HG02642 (cell line): ENCODE measurements at regions not wholly inside any gene's neighbourhood (a gene's known extent, or its start where the extent isn't known, plus 50 kb on each side); places are given as distances from the start of the nearest gene placed in this dataset.

Source experiments
- ATAC-seq: cut with Tn5 transposase; IDR thresholded peaks from one replicate; pipeline ENCODE4 v1.9.1; 2021; ENCODE audit warnings: mild to moderate bottlenecking; ENCODE audit not compliant: unreplicated experiment, poor library complexity

DNA sequence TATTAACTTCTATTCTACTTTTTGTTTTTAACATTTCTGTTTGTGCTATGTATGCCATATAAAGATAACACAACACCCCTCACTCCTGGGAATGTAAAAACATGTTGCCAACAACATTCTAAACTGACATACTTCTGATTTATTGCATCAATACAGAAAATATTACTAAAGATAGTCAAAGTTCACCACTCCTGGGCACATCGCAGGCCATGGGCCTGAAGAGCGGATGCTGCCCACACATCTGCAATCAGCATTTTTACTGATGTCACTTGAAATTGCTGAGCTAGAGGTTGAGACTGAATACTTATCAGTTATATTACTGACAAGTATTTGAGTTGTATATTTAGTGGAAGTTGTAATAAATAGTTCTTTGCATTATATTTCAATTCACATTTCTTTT lies 711.9 kb upstream of the EPHA7 start:
- ATAC-seq, result no peak

DNA sequence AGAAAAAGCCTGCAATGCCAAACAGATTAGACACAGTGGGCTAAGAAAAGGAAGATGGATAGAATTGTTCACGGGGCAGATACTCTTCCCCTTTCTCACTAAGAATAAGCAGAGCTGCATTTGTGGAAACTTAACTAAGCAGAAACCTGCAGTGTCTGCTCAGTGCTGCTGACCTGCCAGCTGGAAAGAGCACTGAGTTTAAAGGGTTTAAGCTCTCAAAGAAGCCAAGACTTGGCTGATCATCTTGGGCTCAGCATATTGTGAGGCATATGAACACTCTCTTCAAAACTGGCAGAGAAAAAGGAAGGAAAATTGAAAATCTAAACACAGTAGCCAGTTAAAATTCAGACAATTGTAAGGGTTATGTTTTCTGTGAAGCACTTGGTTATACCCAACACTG lies 711.1 kb upstream of the EPHA7 start:
- ATAC-seq, result no peak

GRCh38 chr6:94129926-94130325 lies 710.6 kb upstream of the EPHA7 start:
- no peak for ATAC-seq

GRCh38 chr6:94127716-94128115 lies 708.4 kb upstream of the EPHA7 start:
- ATAC-seq, result no peak

- ATAC-seq, result no peak
These were observed 705.0 kb upstream of the EPHA7 start for GRCh38 chr6:94124333-94124732.

DNA sequence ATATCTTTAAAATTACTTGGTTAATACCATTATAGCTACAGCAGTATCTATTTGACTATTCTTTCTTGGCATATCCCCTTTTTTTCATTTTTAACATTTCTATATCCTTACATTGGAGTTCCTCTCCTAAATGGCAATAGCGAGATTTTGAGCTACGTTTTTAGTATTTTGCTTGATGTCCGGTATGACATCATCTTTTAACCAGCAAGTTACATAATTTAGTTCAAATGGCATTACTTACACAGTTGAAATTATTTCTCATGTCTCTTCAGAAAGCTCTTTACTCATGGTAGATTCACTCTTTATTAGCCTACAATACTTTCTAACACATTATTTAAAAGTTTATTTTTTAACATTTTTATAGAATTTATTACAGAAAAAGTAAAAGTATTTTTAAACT lies 701.7 kb upstream of the EPHA7 start:
- ATAC-seq, result no peak

GRCh38 chr6:94099072-94099471 lies 679.7 kb upstream of the EPHA7 start:
- no peak for ATAC-seq

GRCh38 chr6:94095961-94096360 lies 676.6 kb upstream of the EPHA7 start:
- no peak for ATAC-seq

- ATAC-seq, result no peak
These were observed 670.6 kb upstream of the EPHA7 start for GRCh38 chr6:94089941-94090340.

DNA sequence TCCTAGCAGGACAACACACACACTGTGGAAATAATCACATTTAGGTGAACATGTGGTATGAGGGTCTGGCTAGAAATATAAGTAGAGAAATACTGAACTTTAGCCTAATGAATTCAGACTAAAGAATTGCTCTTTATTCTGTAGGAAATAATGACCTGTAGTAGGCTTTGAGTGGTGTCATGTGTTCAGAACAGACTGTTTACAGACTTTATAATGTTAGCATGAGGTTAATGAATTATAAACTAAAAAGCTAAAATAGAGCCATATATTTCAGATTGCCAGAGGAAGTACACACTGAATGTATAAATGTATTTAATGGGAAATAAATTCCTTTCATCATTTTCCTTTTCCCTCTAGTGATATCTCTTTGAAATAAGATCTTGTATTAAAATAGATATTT lies 669.5 kb upstream of the EPHA7 start:
- no peak for ATAC-seq

GRCh38 chr6:94074764-94075163 lies 655.4 kb upstream of the EPHA7 start:
- no peak for ATAC-seq

DNA sequence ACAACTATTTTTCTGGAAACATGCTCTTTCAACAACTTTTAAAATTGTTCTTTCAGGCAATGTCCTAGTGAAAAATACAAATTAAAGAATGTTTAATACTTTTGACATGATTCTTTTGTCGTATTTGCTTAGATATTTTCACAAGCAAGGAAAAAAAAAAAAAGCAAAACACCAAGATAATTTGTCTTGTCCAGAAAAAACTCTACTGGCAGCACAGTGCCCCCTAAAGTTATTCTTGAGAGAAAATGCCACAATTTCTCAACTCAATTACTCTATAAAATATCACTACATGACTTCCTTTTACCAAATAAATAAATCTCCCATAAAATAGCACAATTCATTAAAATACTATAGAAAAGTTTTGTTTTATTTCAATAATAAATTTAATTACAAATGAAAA lies 652.5 kb upstream of the EPHA7 start:
- ATAC-seq, result no peak

GRCh38 chr6:94065707-94066337 lies 646.5 kb upstream of the EPHA7 start:
- no peak for ATAC-seq

DNA sequence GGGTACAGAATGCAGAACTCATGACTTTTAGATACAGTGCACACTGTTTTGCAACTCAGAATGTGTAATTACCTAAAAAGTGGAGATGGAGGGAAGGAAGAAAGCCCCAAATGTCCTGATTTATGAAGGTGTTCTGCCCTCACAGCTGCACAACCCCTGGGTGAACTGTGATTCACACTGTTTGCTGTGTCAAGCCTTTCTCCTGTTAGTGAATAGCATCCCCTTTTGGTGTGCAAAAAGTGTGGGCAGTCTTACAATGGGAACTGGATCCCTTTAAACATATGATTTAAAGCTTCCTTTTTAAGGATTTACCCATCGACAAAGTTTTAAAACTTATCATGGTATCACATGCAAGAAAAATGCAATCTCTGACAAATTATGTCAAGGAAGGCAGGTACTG lies 633.4 kb upstream of the EPHA7 start:
- no peak for ATAC-seq

GRCh38 chr6:94050515-94050914 lies 631.2 kb upstream of the EPHA7 start:
- no peak for ATAC-seq

- no peak for ATAC-seq
These were observed 629.6 kb upstream of the EPHA7 start for GRCh38 chr6:94049001-94049400.

- ATAC-seq, result no peak
These were observed 625.9 kb upstream of the EPHA7 start for GRCh38 chr6:94045099-94045829.

GRCh38 chr6:94041945-94042709 lies 622.8 kb upstream of the EPHA7 start:
- ATAC-seq, result no peak

DNA sequence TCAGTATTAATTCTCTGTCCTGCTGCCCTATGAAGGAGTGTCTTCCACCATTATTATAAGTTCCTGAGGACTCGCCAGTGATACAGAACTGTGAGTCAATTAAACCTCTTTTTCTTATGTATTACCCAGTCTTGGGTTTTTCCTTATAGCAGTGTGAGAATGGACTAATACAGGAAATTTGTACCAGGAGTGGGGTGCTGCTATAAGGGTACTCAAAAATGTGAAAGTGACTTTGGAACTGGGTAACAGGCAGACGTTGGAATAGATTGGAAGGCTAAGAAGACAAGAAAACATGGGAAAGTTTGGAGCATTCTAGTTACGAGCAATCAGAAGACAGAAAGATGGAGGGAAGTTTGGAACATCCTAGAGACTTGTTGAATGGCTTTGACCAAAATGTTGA lies 616.7 kb upstream of the EPHA7 start:
- no peak for ATAC-seq

DNA sequence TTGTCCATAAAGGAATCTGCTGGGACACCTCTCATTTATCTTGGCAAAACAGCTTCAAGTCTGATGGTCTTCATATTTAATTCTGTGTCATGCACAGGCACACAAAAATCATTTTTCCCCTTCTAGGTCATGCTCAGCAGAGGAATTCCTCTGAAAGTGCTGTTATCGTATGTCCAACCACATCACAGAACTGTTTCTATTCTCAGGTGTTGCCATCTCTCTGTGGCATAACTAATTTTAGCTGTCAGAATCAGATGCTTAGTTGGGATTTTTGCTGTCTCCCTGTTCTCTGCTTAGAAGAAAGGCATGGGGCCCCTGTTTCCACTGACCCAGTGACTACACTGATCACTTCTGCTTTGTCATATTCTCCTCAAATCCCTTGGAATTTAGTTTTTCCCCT lies 608.0 kb upstream of the EPHA7 start:
- no peak for ATAC-seq

- ATAC-seq, result no peak
These were observed 607.2 kb upstream of the EPHA7 start for GRCh38 chr6:94026575-94026974.

DNA sequence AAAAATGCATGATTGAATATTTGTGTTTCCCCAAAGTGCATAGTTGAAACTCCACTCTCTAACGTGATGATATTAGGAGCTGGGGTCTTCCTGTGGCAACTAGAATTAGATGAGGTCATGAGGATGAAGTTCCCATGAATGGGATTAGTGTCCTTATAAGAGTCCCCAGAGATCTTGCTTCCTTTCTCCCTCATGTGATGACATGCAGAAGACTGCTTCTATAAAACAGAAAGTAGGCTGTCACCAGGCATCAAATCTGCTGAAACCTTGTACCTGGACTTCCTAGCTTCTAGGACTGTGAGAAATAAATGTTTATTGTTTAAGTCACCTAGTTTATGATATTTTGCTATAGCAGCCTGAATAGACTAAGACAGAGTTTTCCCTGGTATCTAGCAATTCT lies 586.5 kb upstream of the EPHA7 start:
- no peak for ATAC-seq
